Keratinocyte (primary cell): ENCODE measurements at regions not wholly inside any gene's neighbourhood (a gene's known extent, or its start where the extent isn't known, plus 50 kb on each side); places are given as distances from the start of the nearest gene placed in this dataset.
"Not testable (repeated sequence)": the region's sequence is repeated elsewhere in the genome, so short reads cannot be mapped to it uniquely, and the experiment has no call there.

ENCODE experiments used
- DNase-seq: peaks from one replicate; pipeline ENCODE4 v3.0.0-alpha.2; 2011; ENCODE audit warnings: low read depth, missing footprints, low spot score
- FAIRE-seq: peaks from 2 replicates; lab custom pipeline; 2011; peaks lifted over from hg19 to GRCh38; lab: Jason Lieb, UNC
- H2AFZ ChIP-seq: 2 replicates; pipeline ENCODE4 v1.6.0; 2012; ENCODE audit warnings: low read length, control low read depth, inconsistent platforms; ENCODE audit not compliant: control insufficient read depth
- H3K27ac ChIP-seq: 2 replicates; pipeline ENCODE4 v1.5.1; 2011; ENCODE audit warnings: low read length; ENCODE audit not compliant: control insufficient read depth, insufficient read depth
- H3K27me3 ChIP-seq: 3 replicates; pipeline ENCODE4 v1.6.0; 2011; ENCODE audit warnings: low read length; ENCODE audit not compliant: control insufficient read depth, insufficient read depth; ENCODE audit errors: extremely low read depth
- H3K36me3 ChIP-seq, 2 experiments: 2 replicates in 1 of 2; 3 replicates in 1 of 2; pipeline ENCODE4 v1.5.1; 2011; ENCODE audit warnings: low read length in 2 of 2, mild to moderate bottlenecking in 1 of 2; ENCODE audit not compliant: control insufficient read depth in 2 of 2, insufficient read depth in 2 of 2; ENCODE audit errors: extremely low read depth in 1 of 2
- H3K4me1 ChIP-seq: 3 replicates; pipeline ENCODE4 v1.5.1; 2011; ENCODE audit warnings: low read length; ENCODE audit not compliant: control insufficient read depth, insufficient read depth; ENCODE audit errors: extremely low read depth
- H3K4me2 ChIP-seq: 3 replicates; pipeline ENCODE4 v1.6.0; 2011; ENCODE audit warnings: low read depth, low read length; ENCODE audit not compliant: control insufficient read depth, insufficient read depth; ENCODE audit errors: extremely low read depth
- H3K4me3 ChIP-seq, 3 experiments: fragments of 200-600 bp in 1 of 3; sonication (generic) in 1 of 3; 2 replicates in 2 of 3; 3 replicates in 1 of 3; pipeline ENCODE4 v1.5.1; 2011 to 2016; ENCODE audit warnings: low read length in 3 of 3, mild to moderate bottlenecking in 3 of 3, control low read depth in 2 of 3, inconsistent platforms in 1 of 3, low read depth in 1 of 3, mixed read lengths in 1 of 3, mixed run types in 1 of 3, moderate library complexity in 1 of 3; ENCODE audit not compliant: control insufficient read depth in 2 of 3, insufficient read depth in 2 of 3; ENCODE audit errors: extremely low read depth in 1 of 3
- H3K79me2 ChIP-seq: 2 replicates; pipeline ENCODE4 v1.6.0; 2012; ENCODE audit warnings: low read length; ENCODE audit not compliant: control insufficient read depth, insufficient read depth
- H3K9ac ChIP-seq: 3 replicates; pipeline ENCODE4 v1.6.0; 2011; ENCODE audit warnings: low read length; ENCODE audit not compliant: control insufficient read depth, insufficient read depth; ENCODE audit errors: extremely low read depth
- H3K9me1 ChIP-seq: 3 replicates; pipeline ENCODE4 v1.6.0; 2011; ENCODE audit warnings: low read length; ENCODE audit not compliant: control insufficient read depth, insufficient read depth; ENCODE audit errors: extremely low read depth
- H3K9me3 ChIP-seq: 2 replicates; pipeline ENCODE4 v1.5.1; 2012; ENCODE audit warnings: low read depth, low read length; ENCODE audit not compliant: control insufficient read depth
- H4K20me1 ChIP-seq: 3 replicates; pipeline ENCODE4 v1.6.0; 2011; ENCODE audit warnings: low read length; ENCODE audit not compliant: control insufficient read depth, insufficient read depth; ENCODE audit errors: extremely low read depth
- CTCF ChIP-seq, 3 experiments: IDR thresholded peaks in 1 of 3; conservative IDR thresholded peaks in 1 of 3; optimal IDR thresholded peaks in 1 of 3; 2 replicates in 2 of 3; 3 replicates in 1 of 3; pipeline versions ENCODE3 to v1.5.1; 2011; ENCODE audit warnings: low read length in 3 of 3, mild to moderate bottlenecking in 3 of 3, moderate library complexity in 2 of 3, control low read depth in 1 of 3, inconsistent platforms in 1 of 3; ENCODE audit not compliant: insufficient read depth in 2 of 3; ENCODE audit errors: extremely low read depth in 1 of 3
- EZH2 ChIP-seq: IDR thresholded peaks from one replicate; pipeline ENCODE4 v1.6.1; 2012; ENCODE audit warnings: inconsistent platforms, mild to moderate bottlenecking, low read length, moderate library complexity
- dilution Hi-C: fragments of 300-500 bp; cut with MboI; formaldehyde crosslinking; loops from one replicate; pipeline ENCODE4 v1.7.0; 2020; ENCODE audit warnings: low sequenced_read_pairs; ENCODE audit not compliant: extremely low pct_ligation_motif_present

DNA sequence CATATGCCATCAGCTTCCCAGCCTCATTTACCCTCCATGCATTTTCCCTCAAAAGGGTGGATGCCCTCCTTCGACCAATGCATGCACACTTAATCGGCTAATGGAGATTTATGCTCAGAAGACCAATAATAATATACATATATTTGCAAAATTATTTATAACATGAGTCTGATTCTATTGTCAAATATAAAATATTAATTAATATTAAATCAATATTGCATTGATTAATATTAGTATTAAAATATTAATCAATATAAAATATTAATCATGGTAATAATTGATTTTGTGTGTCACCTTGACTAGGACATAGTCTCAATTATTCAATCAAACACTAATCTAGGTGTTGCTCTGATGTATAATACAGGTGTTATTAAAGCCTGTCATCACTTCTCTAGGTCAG lies 1282.5 kb downstream of the TMEM121 start:
- H3K79me2 ChIP-seq = no peaks in the 10 kb centered on the region
- DNase-seq (no peak), FAIRE-seq (no peak)
- H3K4me1 ChIP-seq = no peaks in the 10 kb centered on the region
- H3K4me2 ChIP-seq = no peak overlapping the region
- no peak overlapping the region for H2AFZ ChIP-seq
- H3K27me3 ChIP-seq = no peaks in the 10 kb centered on the region
- H3K36me3 ChIP-seq = no peaks in the 10 kb centered on the region
- TF ChIP-seq CTCF (optimal IDR thresholded peaks at IDR 0.05 in 1 of 3, IDR thresholded peaks at IDR 0.05 in 1 of 3, conservative IDR thresholded peaks at IDR 0.05 in 1 of 3; ENCODE audit: extremely low read depth in 1 of 3, insufficient read depth in 2 of 3, low read length in 3 of 3) (no peak), EZH2 (no peak)
- H3K9me1 ChIP-seq = no peaks in the 10 kb centered on the region
- no peak overlapping the region for H3K27ac ChIP-seq
- no peak overlapping the region for H3K4me3 ChIP-seq
- no peaks in the 10 kb centered on the region for H3K9me3 ChIP-seq
- H4K20me1 ChIP-seq = no peaks in the 10 kb centered on the region
- no peak overlapping the region for H3K9ac ChIP-seq
- dilution Hi-C loops = no loop called here

DNA sequence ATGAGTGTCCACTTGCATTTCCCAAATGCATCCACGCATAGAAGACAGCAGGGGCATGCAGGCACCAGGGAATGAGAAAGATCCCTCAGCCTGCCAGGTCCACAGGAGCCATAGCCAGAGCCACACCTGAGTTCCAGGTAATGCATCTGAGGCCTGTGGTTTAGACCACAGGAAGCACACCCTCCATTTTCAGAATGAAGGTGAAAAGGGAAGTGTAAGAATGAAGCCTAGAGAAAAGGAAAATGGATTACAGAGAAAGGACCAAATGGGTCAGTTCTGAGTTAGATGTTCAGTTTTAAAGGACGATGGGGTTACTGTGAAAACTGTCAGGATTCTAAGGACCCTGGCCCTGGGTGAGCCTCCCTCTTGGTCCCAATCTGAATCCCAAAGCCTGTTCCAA lies 1283.2 kb downstream of the TMEM121 start:
- Histone ChIP-seq H3K9me1 (no peaks in the 10 kb centered on the region), H3K27me3 (no peaks in the 10 kb centered on the region), H3K4me3 (no peak overlapping the region), H4K20me1 (no peaks in the 10 kb centered on the region), H3K36me3 (no peaks in the 10 kb centered on the region), H3K79me2 (no peaks in the 10 kb centered on the region), H3K4me1 (no peaks in the 10 kb centered on the region), H3K9me3 (no peaks in the 10 kb centered on the region), H2AFZ (no peak overlapping the region), H3K9ac (no peak overlapping the region), H3K4me2 (no peak overlapping the region), H3K27ac (no peak overlapping the region)
- TF ChIP-seq CTCF (optimal IDR thresholded peaks at IDR 0.05 in 1 of 3, IDR thresholded peaks at IDR 0.05 in 1 of 3, conservative IDR thresholded peaks at IDR 0.05 in 1 of 3; ENCODE audit: extremely low read depth in 1 of 3, insufficient read depth in 2 of 3, low read length in 3 of 3) = no peak
- TF ChIP-seq EZH2 = no peak
- FAIRE-seq (no peak), DNase-seq (no peak)
- dilution Hi-C loops = no loop called here

DNA sequence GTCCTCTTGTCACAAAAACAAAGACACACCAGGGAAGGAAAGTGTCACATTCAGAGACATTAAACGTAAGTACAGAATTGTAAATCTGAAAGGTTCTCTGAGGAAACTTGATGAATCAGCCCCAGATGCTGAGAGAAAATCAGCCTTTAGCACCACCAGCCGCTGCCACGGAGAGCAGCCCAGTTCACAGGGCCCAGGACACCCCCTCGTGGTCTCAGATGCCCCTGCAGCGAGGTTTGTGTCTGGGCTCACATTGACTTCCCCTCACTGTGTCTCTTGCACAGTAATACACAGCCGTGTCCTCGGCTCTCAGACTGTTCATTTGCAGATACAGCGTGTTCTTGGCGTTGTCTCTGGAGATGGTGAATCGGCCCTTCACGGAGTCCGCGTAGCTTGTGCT lies 1283.8 kb downstream of the TMEM121 start:
- dilution Hi-C loops, FAIRE-seq, H3K9me3 ChIP-seq: not testable (repeated sequence)

More for the DNA sequence above, 1283.8 kb downstream of the TMEM121 start:
- not testable (repeated sequence) for H3K9me1 ChIP-seq, H3K9ac ChIP-seq, H3K4me2 ChIP-seq, H3K4me1 ChIP-seq, H3K27ac ChIP-seq, H3K36me3 ChIP-seq, H3K27me3 ChIP-seq, H3K79me2 ChIP-seq, DNase-seq, H2AFZ ChIP-seq, H4K20me1 ChIP-seq, H3K4me3 ChIP-seq
